Peyer's patch (tissue), 4 donors: ENCODE measurements at regions not wholly inside any gene's neighbourhood (a gene's known extent, or its start where the extent isn't known, plus 50 kb on each side); places are given as distances from the start of the nearest gene placed in this dataset.

Source experiments
- DNase-seq, 3 donors: peaks; one replicate each; pipeline ENCODE4 v3.0.0-alpha.2; 2017 to 2019
- H3K27ac ChIP-seq, 4 donors: fragments of 200-600 bp; sonication (generic); one replicate each; pipeline ENCODE4 v1.5.1; 2016 to 2019
- H3K27me3 ChIP-seq, 2 donors: fragments of 200-600 bp; sonication (generic); one replicate each; pipeline ENCODE4 v1.5.1; 2019
- H3K36me3 ChIP-seq, 3 donors: fragments of 200-600 bp; sonication (generic); one replicate each; pipeline ENCODE4 v1.5.1; 2016 to 2019
- H3K4me1 ChIP-seq, 4 donors: fragments of 200-600 bp; sonication (generic); one replicate each; pipeline ENCODE4 v1.5.1; 2016 to 2019
- H3K4me3 ChIP-seq, 4 donors: fragments of 200-600 bp; sonication (generic); 1 replicate in 3 of 4; 2 replicates in 1 of 4; pipeline ENCODE4 v1.5.1; 2016 to 2019; ENCODE audit warnings: mild to moderate bottlenecking in 1 of 4
- H3K9me3 ChIP-seq, 4 donors: fragments of 200-600 bp; sonication (generic); one replicate each; pipeline ENCODE4 v1.5.1; 2016 to 2019; ENCODE audit warnings: mild to moderate bottlenecking in 1 of 4
- POLR2A ChIP-seq, 2 donors: fragments of 450-650 bp; IDR thresholded peaks; one replicate each; pipeline ENCODE4 v1.5.1; 2017; ENCODE audit warnings: antibody characterized with exemption in 2 of 2, mild to moderate bottlenecking in 2 of 2, moderate library complexity in 2 of 2
- TF ChIP-seq, protein P1 (sequence below), 6 experiments: fragments of 450-650 bp in 4 of 6; fragments of 200-600 bp in 2 of 6; sonication (generic) in 1 of 6; IDR thresholded peaks; one replicate each; pipeline ENCODE4 v1.5.1; 2017 to 2019; ENCODE audit warnings: antibody characterized with exemption in 6 of 6, mild to moderate bottlenecking in 3 of 6, moderate library complexity in 1 of 6

DNA sequence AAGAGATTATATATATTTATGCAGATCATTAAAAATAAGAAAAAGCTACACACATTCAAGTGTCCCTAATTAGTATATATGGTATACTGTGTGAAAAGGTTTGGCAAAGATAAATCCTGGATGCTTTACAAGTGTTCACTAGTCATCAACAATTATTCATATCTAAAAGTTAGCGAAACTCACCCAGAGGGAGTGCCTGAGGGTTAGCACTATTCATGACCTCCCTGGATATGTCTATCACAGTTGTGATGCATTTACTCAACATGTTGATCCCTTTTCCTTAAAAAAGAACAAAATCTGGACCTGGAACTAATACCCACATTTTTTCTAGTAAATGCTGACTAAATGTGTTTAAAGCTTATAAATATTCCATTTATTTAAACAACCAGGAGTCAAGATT lies 273.0 kb upstream of the SMC2 start:
- no peak overlapping the region for H3K4me3 ChIP-seq
- no peak for TF ChIP-seq POLR2A (IDR thresholded peaks at IDR 0.05)
- TF ChIP-seq, protein P1, sequence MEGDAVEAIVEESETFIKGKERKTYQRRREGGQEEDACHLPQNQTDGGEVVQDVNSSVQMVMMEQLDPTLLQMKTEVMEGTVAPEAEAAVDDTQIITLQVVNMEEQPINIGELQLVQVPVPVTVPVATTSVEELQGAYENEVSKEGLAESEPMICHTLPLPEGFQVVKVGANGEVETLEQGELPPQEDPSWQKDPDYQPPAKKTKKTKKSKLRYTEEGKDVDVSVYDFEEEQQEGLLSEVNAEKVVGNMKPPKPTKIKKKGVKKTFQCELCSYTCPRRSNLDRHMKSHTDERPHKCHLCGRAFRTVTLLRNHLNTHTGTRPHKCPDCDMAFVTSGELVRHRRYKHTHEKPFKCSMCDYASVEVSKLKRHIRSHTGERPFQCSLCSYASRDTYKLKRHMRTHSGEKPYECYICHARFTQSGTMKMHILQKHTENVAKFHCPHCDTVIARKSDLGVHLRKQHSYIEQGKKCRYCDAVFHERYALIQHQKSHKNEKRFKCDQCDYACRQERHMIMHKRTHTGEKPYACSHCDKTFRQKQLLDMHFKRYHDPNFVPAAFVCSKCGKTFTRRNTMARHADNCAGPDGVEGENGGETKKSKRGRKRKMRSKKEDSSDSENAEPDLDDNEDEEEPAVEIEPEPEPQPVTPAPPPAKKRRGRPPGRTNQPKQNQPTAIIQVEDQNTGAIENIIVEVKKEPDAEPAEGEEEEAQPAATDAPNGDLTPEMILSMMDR (IDR thresholded peaks at IDR 0.05), result no peak
- H3K36me3 ChIP-seq, result no peaks in the 10 kb centered on the region
- H3K9me3 ChIP-seq, result no peaks in the 10 kb centered on the region
- H3K27ac ChIP-seq, result no peak overlapping the region
- no peaks in the 10 kb centered on the region for H3K27me3 ChIP-seq
- DNase-seq, result no peak
- no peaks in the 10 kb centered on the region for H3K4me1 ChIP-seq

DNA sequence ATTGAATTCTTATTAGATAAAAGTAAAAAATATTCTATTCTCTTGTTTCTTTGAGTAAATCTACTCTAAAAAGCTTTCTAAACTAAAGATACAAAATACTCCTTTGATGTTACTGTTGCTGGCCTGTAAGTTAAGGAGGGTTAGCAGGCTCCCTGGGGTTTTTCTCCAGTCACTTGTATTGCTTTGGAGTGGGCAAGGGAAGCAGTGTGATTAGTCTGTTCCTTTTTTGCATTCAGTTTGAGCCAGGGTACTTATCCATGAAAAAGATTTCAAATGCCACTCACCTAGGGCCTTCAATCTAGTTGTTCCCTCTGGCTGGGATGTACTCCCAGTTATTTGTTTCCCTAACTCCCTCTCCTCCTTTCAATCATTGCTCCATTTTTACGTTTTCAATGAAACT lies 256.2 kb upstream of the SMC2 start:
- Histone ChIP-seq H3K27ac (no peak overlapping the region), H3K36me3 (no peaks in the 10 kb centered on the region), H3K4me1 (no peaks in the 10 kb centered on the region), H3K9me3 (no peaks in the 10 kb centered on the region), H3K27me3 (no peaks in the 10 kb centered on the region), H3K4me3 (no peak overlapping the region)
- TF ChIP-seq POLR2A (IDR thresholded peaks at IDR 0.05), result no peak
- TF ChIP-seq, protein P1 (IDR thresholded peaks at IDR 0.05), result no peak
- DNase-seq, result no peak

DNA sequence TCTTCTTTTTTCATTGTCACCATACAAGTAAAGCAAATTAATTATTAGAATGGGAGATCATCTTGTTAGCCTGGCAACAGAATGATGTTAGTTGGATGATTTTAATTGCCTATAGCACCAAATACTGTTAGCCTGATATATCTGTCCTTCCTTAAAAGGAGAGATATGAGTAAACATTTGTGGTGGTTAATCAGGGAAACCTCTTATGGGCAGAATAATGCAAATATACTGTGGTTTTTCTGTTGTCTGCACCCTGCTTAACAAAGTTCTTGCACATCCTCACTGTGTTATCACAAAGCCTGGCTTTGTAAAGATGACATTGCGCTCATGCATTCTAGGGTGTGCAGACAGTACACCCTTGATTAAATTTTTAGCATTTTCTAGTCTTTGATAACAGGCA lies 254.9 kb upstream of the SMC2 start:
- no peaks in the 10 kb centered on the region for H3K4me1 ChIP-seq
- no peak for DNase-seq
- no peaks in the 10 kb centered on the region for H3K36me3 ChIP-seq
- TF ChIP-seq, protein P1 (IDR thresholded peaks at IDR 0.05), result no peak
- no peak for TF ChIP-seq POLR2A (IDR thresholded peaks at IDR 0.05)
- no peaks in the 10 kb centered on the region for H3K9me3 ChIP-seq
- no peaks in the 10 kb centered on the region for H3K27me3 ChIP-seq
- no peak overlapping the region for H3K27ac ChIP-seq
- H3K4me3 ChIP-seq, result no peak overlapping the region

DNA sequence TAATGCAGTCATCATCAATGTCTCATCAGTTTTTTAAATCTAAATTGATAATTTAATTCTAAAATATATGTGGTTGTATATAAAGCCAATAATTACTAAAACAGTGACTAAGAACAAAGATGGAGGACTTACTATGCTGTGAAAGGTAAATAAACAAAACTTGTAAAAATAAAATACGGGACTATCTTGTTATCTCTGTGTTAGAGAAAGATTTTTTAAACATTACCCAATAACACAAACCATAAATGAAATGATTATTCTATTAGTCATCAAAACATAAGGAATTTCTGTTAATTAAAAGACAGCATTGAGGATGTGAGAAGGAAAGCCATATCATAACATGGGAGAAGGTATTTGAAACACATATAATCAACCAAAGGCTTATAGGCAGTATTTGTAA lies 226.2 kb upstream of the SMC2 start:
- Histone ChIP-seq H3K4me1 (no peaks in the 10 kb centered on the region), H3K36me3 (no peaks in the 10 kb centered on the region), H3K27me3 (no peaks in the 10 kb centered on the region), H3K9me3 (no peaks in the 10 kb centered on the region), H3K27ac (no peak overlapping the region), H3K4me3 (no peak overlapping the region)
- no peak for DNase-seq
- no peak for TF ChIP-seq POLR2A (IDR thresholded peaks at IDR 0.05)
- TF ChIP-seq, protein P1 (IDR thresholded peaks at IDR 0.05), result no peak

DNA sequence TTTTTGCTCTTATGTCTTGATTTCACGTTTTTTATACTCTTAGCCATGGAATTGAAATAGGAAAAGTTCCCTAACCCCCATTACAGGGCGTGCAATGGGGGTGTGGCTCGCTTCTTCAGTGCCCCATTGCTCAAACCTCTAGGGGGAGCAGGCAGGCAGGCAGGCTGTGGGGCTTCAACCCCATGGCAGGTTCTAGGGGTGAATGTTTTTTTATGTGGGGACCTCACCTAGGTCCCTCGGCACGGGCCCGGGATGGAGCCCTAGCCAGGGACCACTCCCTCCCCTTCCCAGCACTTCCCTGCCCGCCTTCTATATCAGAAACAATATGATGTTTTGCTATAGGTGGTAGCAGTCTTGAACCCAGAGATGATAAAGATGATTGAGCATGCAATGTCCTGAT lies 221.3 kb upstream of the SMC2 start:
- TF ChIP-seq, protein P1 (IDR thresholded peaks at IDR 0.05), result no peak
- TF ChIP-seq POLR2A (IDR thresholded peaks at IDR 0.05), result no peak
- Histone ChIP-seq H3K9me3 (no peaks in the 10 kb centered on the region), H3K4me3 (no peak overlapping the region), H3K4me1 (no peaks in the 10 kb centered on the region), H3K36me3 (no peaks in the 10 kb centered on the region), H3K27me3 (no peaks in the 10 kb centered on the region), H3K27ac (no peak overlapping the region)
- DNase-seq, result no peak

DNA sequence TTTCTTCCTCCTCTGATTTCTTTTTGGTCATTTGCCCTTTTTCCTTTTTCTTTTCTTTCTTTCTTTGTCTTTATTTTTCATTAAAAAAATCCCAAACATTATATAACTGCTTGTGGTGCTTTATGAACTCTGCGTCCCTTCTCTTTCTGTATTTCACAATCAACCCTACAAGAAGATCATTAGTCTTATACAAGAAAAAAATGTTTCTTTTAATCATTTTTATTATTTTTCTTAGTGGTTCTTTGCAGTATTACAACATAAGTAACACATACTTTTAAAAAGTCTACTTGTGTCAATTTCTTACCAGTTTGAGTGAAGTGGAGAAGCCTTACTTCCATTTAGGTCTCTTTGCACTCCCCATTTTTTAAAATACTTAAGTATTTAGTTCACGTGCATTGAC lies 212.7 kb upstream of the SMC2 start:
- Histone ChIP-seq H3K27me3 (no peaks in the 10 kb centered on the region), H3K9me3 (no peaks in the 10 kb centered on the region), H3K27ac (no peak overlapping the region), H3K4me1 (no peaks in the 10 kb centered on the region), H3K4me3 (no peak overlapping the region), H3K36me3 (no peaks in the 10 kb centered on the region)
- DNase-seq, result no peak
- no peak for TF ChIP-seq POLR2A (IDR thresholded peaks at IDR 0.05)
- TF ChIP-seq, protein P1 (IDR thresholded peaks at IDR 0.05), result no peak
